Heart right ventricle (tissue), 16 donors: ENCODE measurements at regions not wholly inside any gene's neighbourhood (a gene's known extent, or its start where the extent isn't known, plus 50 kb on each side); places are given as distances from the start of the nearest gene placed in this dataset.

Experiments
- ATAC-seq, 8 donors: fragments of 200-7000 bp; cut with Tn5 transposase; one replicate each; pipeline ENCODE4 v1.9.1; 2020; ENCODE audit warnings: mild to moderate bottlenecking in 8 of 8, moderate library complexity in 8 of 8, moderate number of reproducible peaks in 1 of 8
- DNase-seq, 2 donors: peaks; one replicate each; pipeline ENCODE4 v3.0.0-alpha.2; 2020
- H3K27ac ChIP-seq, 10 donors: fragments of 200-600 bp; sonication (generic) in 2 of 10; one replicate each; pipeline versions ENCODE4 v1.5.0 to v1.8.0; 2020 to 2022; ENCODE audit warnings: mild to moderate bottlenecking in 3 of 10
- H3K27me3 ChIP-seq, 7 donors: fragments of 200-600 bp; one replicate each; pipeline ENCODE4 v1.8.0; 2021 to 2022; ENCODE audit warnings: mild to moderate bottlenecking in 2 of 7
- H3K36me3 ChIP-seq, 9 donors: fragments of 200-600 bp; sonication (generic) in 1 of 9; one replicate each; pipeline versions ENCODE4 v1.5.0 to v1.8.0; 2020 to 2022; ENCODE audit warnings: mild to moderate bottlenecking in 2 of 9
- H3K4me1 ChIP-seq, 9 donors: fragments of 200-600 bp; sonication (generic) in 1 of 9; one replicate each; pipeline versions ENCODE4 v1.5.0 to v1.8.0; 2020 to 2022; ENCODE audit warnings: mild to moderate bottlenecking in 4 of 9
- H3K4me3 ChIP-seq, 10 donors: fragments of 200-600 bp; sonication (generic) in 2 of 10; one replicate each; pipeline versions ENCODE4 v1.5.0 to v1.8.0; 2020 to 2022; ENCODE audit warnings: mild to moderate bottlenecking in 7 of 10, moderate library complexity in 2 of 10
- H3K9me3 ChIP-seq, 11 donors: fragments of 200-600 bp in 10 of 11; sonication (generic) in 2 of 11; one replicate each; pipeline versions ENCODE4 v1.5.0 to v1.8.0; 2013 to 2022; ENCODE audit warnings: mild to moderate bottlenecking in 2 of 11, control low read depth in 1 of 11, moderate library complexity in 1 of 11
- WGBS, 2 donors: extraction: QIAGEN DNeasy Blood & Tissue Kit; methylation state at CpG; one replicate each; pipeline ENCODE4 v1.1.7; 2013; ENCODE audit warnings: inconsistent platforms in 1 of 2; 5-methylcytosine and 5-hydroxymethylcytosine counted together
- intact Hi-C, 10 donors: fragments of 100-400 bp; cut with DNase I; formaldehyde crosslinking; loops; one replicate each; pipeline versions ENCODE4 v1.11.1 to v1.14.2; 2022
- TF ChIP-seq, protein P1 (sequence below), 9 donors: fragments of 200-600 bp; sonication (generic) in 2 of 9; IDR thresholded peaks; one replicate each; pipeline versions ENCODE4 v1.5.0 to v1.8.0; 2021 to 2022; ENCODE audit warnings: antibody characterized with exemption in 9 of 9, mild to moderate bottlenecking in 5 of 9, moderate library complexity in 1 of 9
- donor health status: Arrhythmogenic right ventricular cardiomyopathy.
- donor health status: ischemic (EF 13 %, LVEDD 7.1; RV severe dilation, severe dysfunction).
- donor health status: healthy with polysubstance abuse.
- donor health status: DM: no; HTN: yes; CAD: no.
- donor health status: DM: no; HTN: no; CAD: no.
- donor health status: ischemic (EF 25% LVEDD 6.9; RV normal size, moderate dysfunction).
- donor health status: ischemic (EF 25% LVEDD 5.7; RV mildly dilated, moderate dysfunction).
- donor health status: healthy.
- donor health status: DM: yes; HTN: yes; CAD: no.
- donor health status: Ischemic cardiomyopathy.
- donor health status: ischemic (EF 35%, LVEDD 5.7; RV mildly dilated, moderate dysfunction).
- donor health status: nonischemic (EF 11% LVEDD 7.7; RV severe dilation, severe dysfunction).
- donor health status: DM: yes; HTN: yes; CAD: no.
- donor health status: PGD.
- donor health status: ischemic (EF 29% LVEDD 5.4; RV normal size, mild dysfunction).
- donor health status: nonischemic (EF 23%, LVEDD 6.1; RV moderate dilation, normal function).

- no peaks in the 10 kb centered on the region for H3K36me3 ChIP-seq
- intact Hi-C loops: no loop called here
- no peaks in the 10 kb centered on the region for H3K4me1 ChIP-seq
- TF ChIP-seq, protein P1, sequence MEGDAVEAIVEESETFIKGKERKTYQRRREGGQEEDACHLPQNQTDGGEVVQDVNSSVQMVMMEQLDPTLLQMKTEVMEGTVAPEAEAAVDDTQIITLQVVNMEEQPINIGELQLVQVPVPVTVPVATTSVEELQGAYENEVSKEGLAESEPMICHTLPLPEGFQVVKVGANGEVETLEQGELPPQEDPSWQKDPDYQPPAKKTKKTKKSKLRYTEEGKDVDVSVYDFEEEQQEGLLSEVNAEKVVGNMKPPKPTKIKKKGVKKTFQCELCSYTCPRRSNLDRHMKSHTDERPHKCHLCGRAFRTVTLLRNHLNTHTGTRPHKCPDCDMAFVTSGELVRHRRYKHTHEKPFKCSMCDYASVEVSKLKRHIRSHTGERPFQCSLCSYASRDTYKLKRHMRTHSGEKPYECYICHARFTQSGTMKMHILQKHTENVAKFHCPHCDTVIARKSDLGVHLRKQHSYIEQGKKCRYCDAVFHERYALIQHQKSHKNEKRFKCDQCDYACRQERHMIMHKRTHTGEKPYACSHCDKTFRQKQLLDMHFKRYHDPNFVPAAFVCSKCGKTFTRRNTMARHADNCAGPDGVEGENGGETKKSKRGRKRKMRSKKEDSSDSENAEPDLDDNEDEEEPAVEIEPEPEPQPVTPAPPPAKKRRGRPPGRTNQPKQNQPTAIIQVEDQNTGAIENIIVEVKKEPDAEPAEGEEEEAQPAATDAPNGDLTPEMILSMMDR (IDR thresholded peaks at IDR 0.05): no peak
- no peak for ATAC-seq
- H3K27ac ChIP-seq: no peak overlapping the region
- H3K27me3 ChIP-seq: no peaks in the 10 kb centered on the region
- H3K9me3 ChIP-seq: no peaks in the 10 kb centered on the region
- DNase-seq: no peak
- no peak overlapping the region for H3K4me3 ChIP-seq
- WGBS, 2 donors: 93 to 97% methylated on average over 1 of the region's 1 CpG
These were observed 115.6 kb upstream of the PHYHIPL start for GRCh38 chr10:59060852-59061251.

DNA sequence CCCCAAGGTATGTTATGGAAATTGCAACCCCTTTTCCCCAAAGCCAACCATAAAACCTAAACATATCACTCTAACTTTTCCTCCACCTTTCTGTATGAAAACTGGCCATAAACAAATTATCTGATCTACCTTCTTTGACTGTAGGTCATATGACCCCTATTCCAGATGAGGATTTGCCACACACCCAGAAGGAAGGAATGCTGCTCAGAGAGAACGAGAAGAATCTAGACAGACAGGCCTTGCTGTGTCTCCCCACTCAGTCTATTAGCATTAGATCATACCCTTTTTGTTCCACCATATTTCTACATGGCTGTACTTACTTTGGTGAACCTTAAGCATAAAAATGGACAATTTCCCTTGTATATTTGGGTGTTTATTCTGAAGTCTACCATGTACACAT is 113.0 kb upstream of the PHYHIPL start:
- ATAC-seq: no peak
- TF ChIP-seq, protein P1 (IDR thresholded peaks at IDR 0.05): no peak
- WGBS, 2 donors: 88 to 95% methylated on average over 1 of the region's 1 CpG
- DNase-seq: no peak
- no peak overlapping the region for H3K4me3 ChIP-seq
- H3K4me1 ChIP-seq: no peaks in the 10 kb centered on the region
- intact Hi-C loops: no loop called here
- no peak overlapping the region for H3K27ac ChIP-seq
- H3K9me3 ChIP-seq: no peaks in the 10 kb centered on the region
- H3K36me3 ChIP-seq: no peaks in the 10 kb centered on the region
- H3K27me3 ChIP-seq: no peaks in the 10 kb centered on the region

DNA sequence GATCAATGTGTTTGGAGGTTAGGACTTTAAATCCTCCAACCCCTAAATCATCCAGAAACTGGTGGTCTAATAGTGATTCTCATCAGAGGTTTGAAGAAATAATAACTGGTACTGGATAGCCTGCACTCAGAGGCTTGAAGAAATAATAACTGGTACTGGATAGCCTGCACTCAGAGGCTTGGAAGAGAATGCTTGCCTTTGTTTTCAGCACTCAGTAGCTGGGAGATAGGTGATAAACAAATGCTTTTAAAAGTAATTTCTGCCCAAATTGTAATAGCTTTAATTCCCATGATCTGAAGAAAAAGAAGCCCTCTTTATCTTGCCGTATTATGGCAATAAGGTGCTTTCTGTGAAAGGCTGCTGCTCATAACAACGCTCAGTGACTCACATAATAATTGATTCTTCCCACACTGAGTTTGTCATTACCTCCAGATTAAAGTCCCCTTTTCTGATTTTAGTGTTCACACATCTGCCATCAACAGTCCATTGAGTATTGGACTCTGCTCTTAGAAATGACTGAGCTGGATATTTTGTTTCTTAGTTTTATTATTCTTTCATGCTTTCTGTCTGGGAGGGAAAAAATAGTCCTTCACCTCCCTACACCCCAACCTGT is 112.3 kb upstream of the PHYHIPL start:
- intact Hi-C loops: no loop called here
- no peaks in the 10 kb centered on the region for H3K27me3 ChIP-seq
- no peak for DNase-seq
- ATAC-seq: no peak
- WGBS, 2 donors: 86 to 96% methylated on average over 2 of the region's 2 CpGs
- H3K27ac ChIP-seq: no peak overlapping the region
- H3K36me3 ChIP-seq: no peaks in the 10 kb centered on the region
- no peaks in the 10 kb centered on the region for H3K4me1 ChIP-seq
- TF ChIP-seq, protein P1 (IDR thresholded peaks at IDR 0.05): no peak
- no peak overlapping the region for H3K4me3 ChIP-seq
- no peaks in the 10 kb centered on the region for H3K9me3 ChIP-seq

DNA sequence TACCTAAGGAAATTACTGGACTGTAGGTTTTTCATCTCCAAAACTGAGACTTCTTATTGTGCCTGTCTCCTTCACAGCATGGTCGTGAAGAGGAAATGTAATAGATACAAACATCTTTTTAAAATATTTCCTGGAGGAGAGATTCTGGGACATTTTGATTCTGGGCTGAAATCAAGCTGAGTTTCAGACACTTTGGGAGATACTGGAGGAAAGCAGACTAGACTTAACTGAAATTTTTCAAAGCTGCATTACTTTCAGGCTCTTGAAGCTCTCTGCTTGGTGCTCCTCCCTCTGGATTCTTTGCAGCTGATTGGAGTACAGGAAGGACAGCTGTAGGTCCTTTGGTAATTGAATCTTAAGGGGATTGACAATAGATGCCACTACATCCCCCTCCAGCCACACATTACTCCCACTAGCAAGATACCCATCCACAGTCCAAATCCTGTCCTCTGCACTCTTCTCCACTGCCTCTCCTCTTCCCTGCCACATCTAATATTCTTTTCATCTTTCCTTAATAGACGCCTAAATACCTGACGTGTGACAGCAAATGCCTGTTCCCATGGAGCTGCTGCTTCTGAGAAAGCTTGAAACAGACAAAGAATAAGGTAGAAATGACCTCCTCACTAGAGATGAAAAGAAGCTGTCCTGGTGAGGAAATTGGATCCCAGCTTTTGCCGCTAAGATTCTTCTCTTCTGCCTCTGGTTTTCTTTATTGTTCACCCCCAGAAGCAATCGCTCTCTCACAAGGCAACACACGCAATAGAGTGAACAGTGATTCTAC is 111.5 kb upstream of the PHYHIPL start:
- Histone ChIP-seq H3K4me1 (no peaks in the 10 kb centered on the region), H3K9me3 (no peaks in the 10 kb centered on the region), H3K27ac (no peak overlapping the region), H3K27me3 (no peaks in the 10 kb centered on the region), H3K4me3 (no peak overlapping the region), H3K36me3 (no peaks in the 10 kb centered on the region)
- WGBS, 2 donors: 86 to 90% methylated on average over 6 of the region's 6 CpGs
- TF ChIP-seq, protein P1 (IDR thresholded peaks at IDR 0.05): no peak
- DNase-seq: no peak
- intact Hi-C loops: no loop called here
- ATAC-seq: no peak
